Iris pigment epithelial cell (primary cell): ENCODE measurements at regions not wholly inside any gene's neighbourhood (a gene's known extent, or its start where the extent isn't known, plus 50 kb on each side); places are given as distances from the start of the nearest gene placed in this dataset.

Source experiments
- DNase-seq: peaks from one replicate; pipeline ENCODE4 v3.0.0-alpha.2; 2011; ENCODE audit warnings: low read depth

- peak; percentile 12 for DNase-seq
Observed at GRCh38 chr20:11083841-11084240, 410.0 kb upstream of the JAG1 start.

GRCh38 chr20:11084508-11084907 is 410.7 kb upstream of the JAG1 start:
- no peak for DNase-seq

GRCh38 chr20:11086970-11087369 is 413.2 kb upstream of the JAG1 start:
- no peak for DNase-seq

GRCh38 chr20:11090751-11091150 is 417.0 kb upstream of the JAG1 start:
- DNase-seq, result no peak

- peak; percentile 28 for DNase-seq
Observed at GRCh38 chr20:11091511-11091910, 417.7 kb upstream of the JAG1 start.

- no peak for DNase-seq
Observed at GRCh38 chr20:11092151-11092550, 418.4 kb upstream of the JAG1 start.

- no peak for DNase-seq
Observed at GRCh38 chr20:11094196-11094595, 420.4 kb upstream of the JAG1 start.

- DNase-seq, result no peak
Observed at GRCh38 chr20:11094711-11095110, 420.9 kb upstream of the JAG1 start.

- DNase-seq, result no peak
Observed at GRCh38 chr20:11098888-11099287, 425.1 kb upstream of the JAG1 start.

- peak; percentile 66 for DNase-seq
Observed at GRCh38 chr20:11101243-11101642, 427.4 kb upstream of the JAG1 start.

- DNase-seq, result no peak
Observed at GRCh38 chr20:11101696-11102095, 427.9 kb upstream of the JAG1 start.

GRCh38 chr20:11103866-11104265 is 430.1 kb upstream of the JAG1 start:
- DNase-seq, result peak; percentile 58

GRCh38 chr20:11108102-11108810 is 434.5 kb upstream of the JAG1 start:
- no peak for DNase-seq

- DNase-seq, result no peak
Observed at GRCh38 chr20:11110535-11110934, 436.7 kb upstream of the JAG1 start.

GRCh38 chr20:11111191-11111590 is 437.4 kb upstream of the JAG1 start:
- peak; percentile 15 for DNase-seq

- DNase-seq, result peak; percentile 11
Observed at GRCh38 chr20:11112832-11113231, 439.0 kb upstream of the JAG1 start.

GRCh38 chr20:11114382-11114781 is 440.6 kb upstream of the JAG1 start:
- DNase-seq, result no peak

GRCh38 chr20:11117808-11118528 is 444.2 kb upstream of the JAG1 start:
- peak; percentile 82 for DNase-seq

GRCh38 chr20:11118802-11119380 is 445.1 kb upstream of the JAG1 start:
- peak; percentile 28 for DNase-seq

- no peak for DNase-seq
Observed at GRCh38 chr20:11119573-11119972, 445.8 kb upstream of the JAG1 start.

GRCh38 chr20:11120431-11120830 is 446.6 kb upstream of the JAG1 start:
- DNase-seq, result no peak

- no peak for DNase-seq
Observed at GRCh38 chr20:11124849-11125505, 451.2 kb upstream of the JAG1 start.

- peak; percentile 52 for DNase-seq
Observed at GRCh38 chr20:11128220-11128718, 454.5 kb upstream of the JAG1 start.
